SU-DHL-6 (cell line): ENCODE measurements at regions not wholly inside any gene's neighbourhood (a gene's known extent, or its start where the extent isn't known, plus 50 kb on each side); places are given as distances from the start of the nearest gene placed in this dataset.

ENCODE experiments used
- EZH2phosphoT487 ChIP-seq: fragments of 200-600 bp; sonication (generic), shearing (Covaris generic); conservative IDR thresholded peaks from 2 replicates; pipeline ENCODE4 v1.6.1; 2018; ENCODE audit warnings: mild to moderate bottlenecking, antibody characterized with exemption, low read length, moderate library complexity, mixed read lengths
- TF ChIP-seq, protein P1 (sequence below): fragments of 200-600 bp; sonication (generic); IDR thresholded peaks from one replicate; pipeline ENCODE4 v1.5.1; 2017; ENCODE audit warnings: antibody characterized with exemption, mild to moderate bottlenecking, low read length, moderate library complexity; ENCODE audit not compliant: insufficient read depth, poor library complexity, severe bottlenecking

DNA sequence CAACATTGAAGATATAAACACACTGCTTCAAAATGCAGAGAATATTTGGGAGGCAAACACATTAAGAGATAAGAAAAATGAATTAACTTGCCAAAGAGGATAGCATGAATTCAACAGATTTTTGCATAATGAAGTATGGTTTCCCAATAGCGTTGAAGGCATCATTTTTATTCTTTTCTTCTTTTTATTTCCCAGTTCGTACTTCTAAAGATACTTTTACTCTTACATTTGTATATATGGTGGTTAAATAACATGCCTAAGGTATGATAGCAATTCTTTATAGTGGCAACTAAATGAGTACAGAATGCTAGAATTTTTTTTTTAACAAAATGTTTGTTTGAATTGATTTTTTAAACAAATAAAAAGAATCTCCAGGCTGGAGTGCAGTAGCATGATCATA, 473.4 kb upstream of the MARCKS start:
- TF ChIP-seq, protein P1, sequence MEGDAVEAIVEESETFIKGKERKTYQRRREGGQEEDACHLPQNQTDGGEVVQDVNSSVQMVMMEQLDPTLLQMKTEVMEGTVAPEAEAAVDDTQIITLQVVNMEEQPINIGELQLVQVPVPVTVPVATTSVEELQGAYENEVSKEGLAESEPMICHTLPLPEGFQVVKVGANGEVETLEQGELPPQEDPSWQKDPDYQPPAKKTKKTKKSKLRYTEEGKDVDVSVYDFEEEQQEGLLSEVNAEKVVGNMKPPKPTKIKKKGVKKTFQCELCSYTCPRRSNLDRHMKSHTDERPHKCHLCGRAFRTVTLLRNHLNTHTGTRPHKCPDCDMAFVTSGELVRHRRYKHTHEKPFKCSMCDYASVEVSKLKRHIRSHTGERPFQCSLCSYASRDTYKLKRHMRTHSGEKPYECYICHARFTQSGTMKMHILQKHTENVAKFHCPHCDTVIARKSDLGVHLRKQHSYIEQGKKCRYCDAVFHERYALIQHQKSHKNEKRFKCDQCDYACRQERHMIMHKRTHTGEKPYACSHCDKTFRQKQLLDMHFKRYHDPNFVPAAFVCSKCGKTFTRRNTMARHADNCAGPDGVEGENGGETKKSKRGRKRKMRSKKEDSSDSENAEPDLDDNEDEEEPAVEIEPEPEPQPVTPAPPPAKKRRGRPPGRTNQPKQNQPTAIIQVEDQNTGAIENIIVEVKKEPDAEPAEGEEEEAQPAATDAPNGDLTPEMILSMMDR = no peak
- no peak for TF ChIP-seq EZH2phosphoT487
